Heart left ventricle (tissue), 16 donors: ENCODE measurements at regions not wholly inside any gene's neighbourhood (a gene's known extent, or its start where the extent isn't known, plus 50 kb on each side); places are given as distances from the start of the nearest gene placed in this dataset.

Experiments used
- ATAC-seq, 4 donors: fragments of 200-7000 bp; cut with Tn5 transposase; one replicate each; pipeline ENCODE4 v1.9.1; 2020 to 2022; ENCODE audit warnings: moderate library complexity in 4 of 4, mild to moderate bottlenecking in 3 of 4, moderate number of reproducible peaks in 1 of 4
- DNase-seq, 5 donors: peaks; one replicate each; pipeline ENCODE4 v3.0.0-alpha.2; 2020
- H3K27ac ChIP-seq, 12 donors: fragments of 200-600 bp; sonication (generic) in 4 of 12; one replicate each; pipeline versions ENCODE4 v1.5.0 to v1.8.0; 2016 to 2022; ENCODE audit warnings: mild to moderate bottlenecking in 2 of 12
- H3K27me3 ChIP-seq, 9 donors: fragments of 200-600 bp; sonication (generic) in 2 of 9; one replicate each; pipeline versions ENCODE4 v1.5.1 to v1.8.0; 2016 to 2022; ENCODE audit warnings: mild to moderate bottlenecking in 3 of 9
- H3K36me3 ChIP-seq, 9 donors: fragments of 200-600 bp; sonication (generic) in 2 of 9; one replicate each; pipeline versions ENCODE4 v1.5.0 to v1.8.0; 2018 to 2022; ENCODE audit warnings: mild to moderate bottlenecking in 2 of 9
- H3K4me1 ChIP-seq, 12 donors: fragments of 200-600 bp; sonication (generic) in 4 of 12; one replicate each; pipeline versions ENCODE4 v1.5.0 to v1.8.0; 2016 to 2022; ENCODE audit warnings: mild to moderate bottlenecking in 3 of 12
- H3K4me3 ChIP-seq, 12 donors: fragments of 200-600 bp; sonication (generic) in 4 of 12; one replicate each; pipeline versions ENCODE4 v1.5.0 to v1.8.0; 2017 to 2022; ENCODE audit warnings: mild to moderate bottlenecking in 9 of 12, moderate library complexity in 4 of 12
- H3K9me3 ChIP-seq, 12 donors: fragments of 200-600 bp; sonication (generic) in 4 of 12; one replicate each; pipeline versions ENCODE4 v1.5.0 to v1.8.0; 2016 to 2022; ENCODE audit warnings: mild to moderate bottlenecking in 1 of 12
- POLR2A ChIP-seq, 2 donors: fragments of 450-650 bp; IDR thresholded peaks; one replicate each; pipeline ENCODE4 v1.6.1; 2017; ENCODE audit warnings: antibody characterized with exemption in 2 of 2, mild to moderate bottlenecking in 2 of 2, moderate library complexity in 2 of 2
- WGBS, 4 donors: extraction: QIAGEN DNeasy Blood & Tissue Kit in 2 of 4; methylation state at CpG; one replicate each; pipeline versions ENCODE4 v1.1.5 to v1.1.7; 2013 to 2018; 5-methylcytosine and 5-hydroxymethylcytosine counted together
- intact Hi-C, 10 donors: fragments of 100-400 bp; cut with DNase I; formaldehyde crosslinking; loops; one replicate each; pipeline versions ENCODE4 v1.11.1 to v1.14.2; 2022
- TF ChIP-seq, protein P1 (sequence below), 12 donors: fragments of 200-600 bp; sonication (generic) in 4 of 12; IDR thresholded peaks; one replicate each; pipeline versions ENCODE4 v1.5.0 to v1.8.0; 2018 to 2022; ENCODE audit warnings: antibody characterized with exemption in 12 of 12, mild to moderate bottlenecking in 5 of 12
- donor health status: ischemic (EF 13 %, LVEDD 7.1; RV severe dilation, severe dysfunction).
- donor health status: healthy with polysubstance abuse.
- donor health status: DM: no; HTN: yes; CAD: no.
- donor health status: DM: no; HTN: no; CAD: no.
- donor health status: ischemic (EF 25% LVEDD 6.9; RV normal size, moderate dysfunction).
- donor health status: ischemic (EF 25% LVEDD 5.7; RV mildly dilated, moderate dysfunction).
- donor health status: healthy.
- donor health status: DM: yes; HTN: yes; CAD: no.
- donor health status: ischemic (EF 35%, LVEDD 5.7; RV mildly dilated, moderate dysfunction).
- donor health status: nonischemic (EF 11% LVEDD 7.7; RV severe dilation, severe dysfunction).
- donor health status: DM: yes; HTN: yes; CAD: no.
- donor health status: PGD.
- donor health status: ischemic (EF 29% LVEDD 5.4; RV normal size, mild dysfunction).
- donor health status: nonischemic (EF 23%, LVEDD 6.1; RV moderate dilation, normal function).

DNA sequence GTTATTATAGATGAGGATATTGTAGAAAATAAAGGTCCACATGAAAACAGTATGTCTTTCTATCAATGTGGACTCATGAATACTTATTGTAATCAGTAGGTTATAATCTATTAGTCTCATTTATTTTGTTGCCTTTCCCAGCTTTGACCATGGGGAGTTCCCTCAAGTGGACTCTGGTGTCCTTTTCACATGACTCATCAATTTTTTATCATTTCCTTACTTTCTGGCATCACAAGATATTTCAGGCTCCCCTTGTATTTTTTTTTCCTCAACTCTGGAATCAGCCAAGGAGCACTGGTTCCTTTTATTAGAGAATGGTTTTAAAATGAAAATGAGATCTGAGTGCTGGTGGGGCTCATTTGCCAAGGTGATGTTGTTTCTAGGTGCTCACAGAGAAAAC lies 63.4 kb upstream of the DIAPH3 start:
- DNase-seq = no peak
- intact Hi-C loops = no loop called here
- no peaks in the 10 kb centered on the region for H3K4me1 ChIP-seq
- no peaks in the 10 kb centered on the region for H3K36me3 ChIP-seq
- no peak for ATAC-seq
- no peaks in the 10 kb centered on the region for H3K9me3 ChIP-seq
- H3K27ac ChIP-seq = no peak overlapping the region
- H3K4me3 ChIP-seq = no peak overlapping the region
- TF ChIP-seq POLR2A (IDR thresholded peaks at IDR 0.05) = no peak
- TF ChIP-seq, protein P1, sequence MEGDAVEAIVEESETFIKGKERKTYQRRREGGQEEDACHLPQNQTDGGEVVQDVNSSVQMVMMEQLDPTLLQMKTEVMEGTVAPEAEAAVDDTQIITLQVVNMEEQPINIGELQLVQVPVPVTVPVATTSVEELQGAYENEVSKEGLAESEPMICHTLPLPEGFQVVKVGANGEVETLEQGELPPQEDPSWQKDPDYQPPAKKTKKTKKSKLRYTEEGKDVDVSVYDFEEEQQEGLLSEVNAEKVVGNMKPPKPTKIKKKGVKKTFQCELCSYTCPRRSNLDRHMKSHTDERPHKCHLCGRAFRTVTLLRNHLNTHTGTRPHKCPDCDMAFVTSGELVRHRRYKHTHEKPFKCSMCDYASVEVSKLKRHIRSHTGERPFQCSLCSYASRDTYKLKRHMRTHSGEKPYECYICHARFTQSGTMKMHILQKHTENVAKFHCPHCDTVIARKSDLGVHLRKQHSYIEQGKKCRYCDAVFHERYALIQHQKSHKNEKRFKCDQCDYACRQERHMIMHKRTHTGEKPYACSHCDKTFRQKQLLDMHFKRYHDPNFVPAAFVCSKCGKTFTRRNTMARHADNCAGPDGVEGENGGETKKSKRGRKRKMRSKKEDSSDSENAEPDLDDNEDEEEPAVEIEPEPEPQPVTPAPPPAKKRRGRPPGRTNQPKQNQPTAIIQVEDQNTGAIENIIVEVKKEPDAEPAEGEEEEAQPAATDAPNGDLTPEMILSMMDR (IDR thresholded peaks at IDR 0.05) = no peak
- H3K27me3 ChIP-seq = peaks cover 0 to 5% (median 1%) of the 10 kb centered on the region in 9 donors

DNA sequence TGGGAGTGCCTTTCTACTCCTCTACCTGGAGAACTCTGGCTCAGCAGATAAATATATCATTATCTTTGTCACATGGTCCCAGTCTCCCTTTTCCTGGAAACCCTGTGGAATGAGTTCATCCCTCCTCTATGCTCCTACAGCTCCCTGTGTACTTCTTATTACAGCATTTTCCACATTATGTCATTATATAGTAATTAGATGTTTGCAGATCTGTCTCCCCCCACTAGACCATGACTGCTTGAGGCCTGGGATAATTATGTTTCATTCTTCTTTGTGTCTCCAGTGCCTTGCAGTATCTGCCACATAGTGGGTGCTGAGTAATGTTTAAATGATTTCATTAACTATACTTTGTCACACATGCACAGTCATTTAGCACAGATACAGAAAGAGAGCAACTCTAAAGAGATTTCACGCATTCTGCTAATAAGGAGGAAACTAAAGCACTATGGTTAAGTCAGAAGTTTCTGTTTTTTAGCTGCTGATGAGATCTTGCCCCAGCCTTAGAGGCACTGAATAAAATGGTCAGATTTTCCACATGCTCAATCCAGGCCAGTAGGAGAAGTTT lies 66.1 kb upstream of the DIAPH3 start:
- Histone ChIP-seq H3K4me1 (no peaks in the 10 kb centered on the region), H3K27ac (no peak overlapping the region), H3K27me3 (peaks cover 0 to 16% (median 3%) of the 10 kb centered on the region in 9 donors), H3K9me3 (no peaks in the 10 kb centered on the region), H3K4me3 (no peak overlapping the region), H3K36me3 (no peaks in the 10 kb centered on the region)
- 78 to 87% (median 84%) methylated on average over 1 of the region's 1 CpG for WGBS, 4 donors
- ATAC-seq (no peak), DNase-seq (no peak)
- TF ChIP-seq POLR2A (IDR thresholded peaks at IDR 0.05) = no peak
- TF ChIP-seq, protein P1 (IDR thresholded peaks at IDR 0.05) = no peak
- intact Hi-C loops = no loop called here

DNA sequence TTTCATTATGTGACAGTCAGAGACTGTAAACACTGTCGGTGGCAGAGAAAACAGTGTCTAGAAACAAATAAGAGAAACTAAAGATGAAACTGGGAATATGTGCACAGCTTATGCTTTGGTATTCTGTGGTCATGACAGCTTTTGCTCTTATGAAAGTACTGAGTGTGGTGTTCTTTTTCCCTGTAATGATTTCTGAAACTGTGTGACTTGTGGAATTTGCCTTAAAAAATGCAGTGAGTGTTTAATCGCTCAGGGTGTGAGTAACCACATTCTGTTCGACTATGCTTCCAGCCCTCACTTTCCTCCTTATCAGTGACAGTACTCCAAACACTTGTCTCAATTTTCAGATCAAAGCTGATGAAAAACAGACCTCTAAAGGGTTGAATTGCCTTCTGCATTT lies 66.9 kb upstream of the DIAPH3 start:
- 16 to 28% (median 21%) methylated on average over 3 of the region's 3 CpGs for WGBS, 4 donors
- Histone ChIP-seq H3K27me3 (peaks cover 0 to 16% (median 3%) of the 10 kb centered on the region in 9 donors), H3K36me3 (no peaks in the 10 kb centered on the region), H3K4me1 (no peaks in the 10 kb centered on the region), H3K9me3 (no peaks in the 10 kb centered on the region), H3K4me3 (no peak overlapping the region), H3K27ac (no peak overlapping the region)
- intact Hi-C loops = no loop called here
- DNase-seq (no peak), ATAC-seq (no peak)
- TF ChIP-seq POLR2A (IDR thresholded peaks at IDR 0.05) = no peak
- TF ChIP-seq, protein P1 (IDR thresholded peaks at IDR 0.05) = no peak

DNA sequence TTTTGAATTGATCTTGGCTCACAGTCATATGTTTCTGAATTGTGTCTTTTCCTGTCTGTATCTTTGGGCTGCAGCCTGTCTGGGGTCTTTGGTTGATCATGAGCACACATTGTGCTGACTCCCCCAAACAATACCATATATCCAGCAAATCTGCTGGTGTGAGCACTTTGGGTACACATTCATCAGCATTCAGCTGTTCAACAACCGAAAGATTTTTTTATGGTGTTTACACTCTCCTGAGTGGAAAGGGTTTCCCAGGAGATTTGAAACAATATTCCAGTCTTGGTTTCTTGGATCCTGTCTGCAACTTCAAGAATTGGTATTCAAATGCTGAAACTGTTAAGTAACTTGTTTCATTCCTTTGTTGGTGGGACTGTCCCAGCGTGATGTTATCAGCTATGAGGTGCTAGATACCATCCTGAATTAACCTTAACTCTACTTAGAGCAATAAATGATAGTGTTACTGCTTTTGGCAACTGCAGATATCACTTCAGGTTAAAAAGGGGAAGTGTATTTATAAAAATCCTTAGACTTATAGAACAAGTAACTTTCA lies 78.4 kb upstream of the DIAPH3 start:
- ATAC-seq (no peak), DNase-seq (no peak)
- H3K4me3 ChIP-seq = no peak overlapping the region
- no peaks in the 10 kb centered on the region for H3K36me3 ChIP-seq
- no peaks in the 10 kb centered on the region for H3K27me3 ChIP-seq
- TF ChIP-seq, protein P1 (IDR thresholded peaks at IDR 0.05) = no peak
- no peak for TF ChIP-seq POLR2A (IDR thresholded peaks at IDR 0.05)
- H3K9me3 ChIP-seq = no peaks in the 10 kb centered on the region
- intact Hi-C loops = no loop called here
- 26 to 37% (median 30%) methylated on average over 2 of the region's 2 CpGs for WGBS, 4 donors
- no peak overlapping the region for H3K27ac ChIP-seq
- H3K4me1 ChIP-seq = no peaks in the 10 kb centered on the region
